NCI-H2107 treated with DMSO at 0.1 percent for 48 hours (cell line): ENCODE measurements at regions not wholly inside any gene's neighbourhood (a gene's known extent, or its start where the extent isn't known, plus 50 kb on each side); places are given as distances from the start of the nearest gene placed in this dataset.
"Not testable (repeated sequence)": the region's sequence is repeated elsewhere in the genome, so short reads cannot be mapped to it uniquely, and the experiment has no call there.

ENCODE experiments used
- DNase-seq: peaks from one replicate; lab custom pipeline; 2025; ENCODE audit not compliant: unreplicated experiment; lab: John Stamatoyannopoulos, UW

DNA sequence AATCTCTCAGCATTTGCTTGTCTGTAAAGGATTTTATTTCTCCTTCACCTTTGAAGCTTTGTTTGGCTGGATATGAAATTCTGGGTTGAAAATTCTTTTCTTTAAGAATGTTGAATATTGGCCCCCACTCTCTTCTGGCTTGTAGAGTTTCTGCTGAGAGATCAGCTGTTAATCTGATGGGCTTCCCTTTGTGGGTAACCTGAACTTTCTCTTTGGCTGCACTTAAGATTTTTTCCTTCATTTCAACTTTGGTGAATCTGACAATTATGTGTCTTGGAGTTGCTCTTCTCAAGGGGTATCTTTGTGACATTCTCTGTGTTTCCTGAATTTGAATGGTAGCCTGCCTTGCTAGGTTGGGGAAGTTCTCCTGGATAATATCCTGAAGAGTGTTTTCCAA is 189.4 kb downstream of the TTC6 start:
- DNase-seq, result not testable (repeated sequence)

GRCh38 chr14:37785298-37785697 is 189.9 kb downstream of the TTC6 start:
- DNase-seq, result not testable (repeated sequence)

DNA sequence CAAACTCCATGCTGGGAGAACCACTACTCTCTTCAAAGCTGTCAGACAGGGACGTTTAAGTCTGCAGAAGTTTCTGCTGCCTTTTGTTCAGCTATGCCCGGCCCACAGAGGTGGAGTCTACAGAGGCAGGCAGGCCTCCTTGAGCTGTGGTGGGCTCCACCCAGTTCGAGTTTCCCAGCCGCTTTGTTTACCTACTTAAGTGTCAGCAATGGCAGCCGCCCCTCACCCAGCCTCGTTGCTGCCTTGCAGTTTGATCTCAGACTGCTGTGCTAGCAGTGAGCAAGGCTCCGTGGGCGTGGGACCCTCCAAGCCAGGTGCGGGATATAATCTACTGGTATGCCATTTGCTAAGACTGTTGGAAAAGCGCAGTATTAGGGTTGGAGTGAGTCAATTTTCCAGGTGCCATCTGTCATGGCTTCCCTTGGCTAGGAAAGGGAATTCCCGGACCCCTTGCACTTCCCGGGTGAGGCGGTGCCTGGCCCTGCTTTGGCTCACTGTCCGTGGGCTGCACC is 190.7 kb downstream of the TTC6 start:
- not testable (repeated sequence) for DNase-seq

DNA sequence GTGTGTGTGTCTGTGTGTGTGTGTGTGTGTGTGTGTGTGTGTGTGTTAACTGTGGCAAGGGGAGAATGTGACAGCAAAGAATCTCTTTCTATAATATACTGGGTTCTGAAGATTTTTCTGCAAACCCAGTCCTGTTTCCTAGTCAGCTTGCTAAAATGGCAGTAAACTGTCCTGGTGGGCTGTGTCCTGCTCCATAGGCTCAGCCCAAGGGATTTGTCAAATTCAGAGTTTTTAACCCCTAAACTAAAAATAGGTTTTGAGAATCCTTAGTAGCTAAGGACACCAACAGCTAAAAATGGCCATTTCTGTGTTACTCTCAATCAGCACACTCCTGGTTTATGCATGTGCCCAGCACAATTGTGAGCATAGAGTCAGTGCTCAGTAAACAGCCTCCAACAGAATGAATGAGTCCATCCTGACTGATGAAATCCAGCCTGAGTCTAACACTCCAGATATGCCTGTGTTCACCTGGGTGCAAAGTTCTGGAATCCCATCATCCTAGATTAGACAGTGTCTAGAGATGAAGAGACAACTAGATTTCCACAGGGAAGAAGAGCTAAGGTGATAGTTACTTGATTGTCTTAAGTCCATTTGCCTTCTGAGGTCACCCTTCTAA is 192.6 kb downstream of the TTC6 start:
- no peak for DNase-seq

DNA sequence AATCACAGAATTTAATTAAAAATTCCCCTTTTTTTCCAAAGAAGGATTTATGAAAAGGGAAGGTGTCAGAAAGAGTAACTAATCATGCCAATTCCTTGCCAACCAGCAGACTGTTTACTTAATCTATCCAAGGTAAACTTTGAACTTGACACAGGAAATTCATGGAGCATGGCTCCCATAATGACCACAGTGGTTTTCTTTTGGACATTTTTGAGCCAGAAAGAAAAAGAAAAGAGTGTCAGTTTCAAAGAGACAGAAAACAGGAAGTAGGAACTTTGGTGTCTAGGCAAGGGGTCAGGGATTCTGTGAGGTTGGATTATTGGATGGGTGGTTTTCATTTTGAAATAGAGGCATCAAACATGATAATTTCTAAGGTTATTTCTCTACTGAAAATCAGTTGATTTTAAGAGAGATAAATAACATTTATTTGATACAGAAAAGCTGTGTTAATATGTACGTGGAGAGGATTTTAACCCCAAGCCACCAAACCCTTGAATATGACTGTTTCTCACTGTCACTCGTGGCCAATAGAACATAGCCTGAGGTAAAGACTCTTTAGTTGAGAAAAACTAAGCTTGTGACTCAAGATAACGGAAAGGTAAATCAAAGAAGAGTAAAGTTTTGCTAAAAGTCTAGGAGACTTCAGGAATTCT is 196.1 kb downstream of the TTC6 start:
- DNase-seq, result no peak

GRCh38 chr14:37792124-37792523 is 196.7 kb downstream of the TTC6 start:
- DNase-seq, result no peak

DNA sequence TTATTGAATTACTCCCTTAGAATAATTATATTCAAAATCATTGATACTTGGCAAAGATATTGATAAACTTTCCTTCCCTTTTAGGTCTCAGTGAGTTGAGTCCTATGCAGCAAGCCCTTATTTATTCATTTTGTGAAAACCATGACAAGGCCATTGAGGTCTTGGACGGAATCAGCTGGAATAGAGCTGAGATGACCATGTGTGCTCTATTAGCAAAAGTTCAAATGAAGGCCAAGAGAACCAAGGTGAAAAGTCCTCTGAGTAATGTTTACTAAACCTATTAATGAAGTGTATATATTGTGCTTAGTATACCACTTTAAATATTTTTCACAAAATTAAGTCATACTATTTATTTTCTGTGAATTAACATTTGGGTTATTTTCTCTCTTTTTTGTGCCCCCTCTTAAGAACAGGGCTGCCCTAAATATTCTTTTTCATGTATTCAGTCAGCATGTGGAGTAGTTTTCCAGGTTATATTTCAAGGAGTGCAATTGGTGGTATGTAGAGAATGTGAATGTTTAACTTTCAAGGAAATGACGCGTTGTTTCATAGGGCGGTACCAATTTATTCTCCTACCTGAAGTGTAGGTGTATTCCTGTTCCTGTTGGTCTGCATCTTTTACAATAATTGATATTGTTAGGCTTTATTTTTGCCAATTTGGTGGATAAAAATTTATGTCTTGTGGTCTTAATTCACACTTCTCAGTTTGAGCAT is 201.4 kb downstream of the TTC6 start:
- DNase-seq, result no peak

GRCh38 chr14:37797675-37798074 is 202.2 kb downstream of the TTC6 start:
- DNase-seq, result no peak

DNA sequence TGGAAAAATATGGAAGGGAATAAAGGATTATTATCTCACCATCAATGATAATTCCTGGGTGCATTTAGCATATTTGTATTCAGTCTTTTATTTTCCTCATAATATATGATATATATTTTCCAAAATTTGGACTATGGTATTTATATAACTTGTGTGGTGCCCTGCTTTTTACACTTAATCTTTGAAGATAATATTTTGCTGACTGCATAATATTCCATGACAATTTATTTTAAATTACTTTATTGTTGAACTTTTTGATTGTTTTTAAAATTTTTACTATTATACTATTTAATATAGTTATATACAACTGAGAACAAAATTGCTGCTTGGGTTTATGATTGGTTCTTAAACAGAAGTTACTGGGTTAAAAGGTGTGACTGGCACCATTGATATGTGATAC is 212.3 kb downstream of the TTC6 start:
- no peak for DNase-seq

- no peak for DNase-seq
Measured at GRCh38 chr14:37810094-37810801, 214.8 kb downstream of the TTC6 start.

DNA sequence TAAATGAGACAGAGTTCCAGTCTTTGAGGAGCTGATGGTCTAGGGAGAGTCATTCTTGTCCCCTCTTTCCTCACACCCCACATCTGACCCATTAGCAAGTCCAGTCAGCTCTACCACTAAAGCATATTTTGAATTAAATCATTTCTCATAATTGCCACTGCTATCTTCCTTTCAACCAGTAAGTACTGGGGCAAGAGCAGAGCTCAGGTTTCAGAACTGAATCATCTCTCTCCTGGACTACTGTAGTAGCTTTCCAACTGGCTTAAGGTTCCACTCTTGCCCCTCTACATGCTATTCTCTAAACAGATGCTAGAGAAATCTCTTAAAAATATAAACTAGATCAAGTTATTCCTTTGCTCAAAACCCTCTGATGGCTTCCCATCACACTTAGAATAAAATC is 218.3 kb downstream of the TTC6 start:
- DNase-seq, result no peak

GRCh38 chr14:37816135-37816534 is 220.7 kb downstream of the TTC6 start:
- no peak for DNase-seq

GRCh38 chr14:37816743-37817295 is 221.4 kb downstream of the TTC6 start:
- DNase-seq, result no peak

- DNase-seq, result no peak
Measured at GRCh38 chr14:37819155-37820015, 224.0 kb downstream of the TTC6 start.

DNA sequence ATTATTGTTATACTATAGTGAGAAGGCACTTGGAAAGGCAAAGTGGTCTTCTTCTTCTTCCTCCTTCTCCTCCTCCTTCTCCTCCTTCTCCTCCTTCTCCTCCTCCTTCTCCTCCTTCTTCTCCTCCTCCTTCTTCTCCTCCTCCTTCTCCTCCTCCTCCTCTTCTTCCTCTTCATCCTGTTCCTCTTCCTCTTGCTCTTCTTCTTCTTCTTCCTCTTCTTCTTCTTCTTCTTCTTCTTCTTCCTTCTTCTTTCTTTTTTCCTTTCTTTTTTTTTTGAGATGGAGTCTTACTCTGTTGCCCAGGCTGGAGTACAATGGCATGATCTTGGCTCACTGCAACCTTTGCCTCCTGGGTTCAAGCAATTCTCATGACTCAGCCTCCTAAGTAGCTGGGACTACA is 225.4 kb downstream of the TTC6 start:
- not testable (repeated sequence) for DNase-seq

GRCh38 chr14:37824939-37825712 is 229.7 kb downstream of the TTC6 start:
- no peak for DNase-seq

DNA sequence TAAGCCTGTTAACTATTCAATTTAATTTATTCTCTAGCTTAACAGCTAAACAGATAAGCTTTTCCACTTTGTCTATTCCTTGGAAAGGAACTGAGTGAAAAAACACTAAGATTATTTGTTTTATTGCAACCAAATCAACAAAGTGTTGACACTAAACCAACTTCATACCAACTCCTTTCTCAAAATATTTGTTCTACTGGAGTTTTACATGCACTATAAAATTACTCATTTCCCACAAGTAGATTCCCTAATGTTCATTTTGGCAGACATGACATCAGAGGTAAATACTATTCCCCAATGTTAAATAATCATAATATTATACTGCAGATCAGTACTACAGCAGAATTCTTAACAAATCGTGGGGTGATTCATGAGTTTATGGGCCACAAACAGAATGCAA is 231.4 kb downstream of the TTC6 start:
- no peak for DNase-seq

GRCh38 chr14:37830271-37830670 is 234.8 kb downstream of the TTC6 start:
- no peak for DNase-seq

DNA sequence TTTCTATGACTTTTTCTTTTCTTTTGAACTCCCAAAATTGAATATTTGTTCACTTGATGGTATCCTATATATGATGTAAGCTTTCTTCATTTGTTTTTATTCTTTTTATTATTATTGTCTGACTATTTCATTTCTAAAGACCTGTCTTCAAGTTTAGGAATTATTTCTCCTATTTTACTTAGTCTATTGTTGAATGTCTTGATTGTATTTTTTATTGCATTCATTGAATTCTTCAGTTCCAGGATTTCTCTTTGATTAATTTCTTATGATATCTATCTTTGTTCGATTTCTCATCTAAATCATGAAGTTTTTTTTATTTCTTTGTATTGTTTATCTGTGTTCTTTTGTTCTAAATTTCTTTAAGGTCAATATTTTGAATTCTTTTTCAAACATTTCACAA is 238.8 kb downstream of the TTC6 start:
- DNase-seq, result no peak

DNA sequence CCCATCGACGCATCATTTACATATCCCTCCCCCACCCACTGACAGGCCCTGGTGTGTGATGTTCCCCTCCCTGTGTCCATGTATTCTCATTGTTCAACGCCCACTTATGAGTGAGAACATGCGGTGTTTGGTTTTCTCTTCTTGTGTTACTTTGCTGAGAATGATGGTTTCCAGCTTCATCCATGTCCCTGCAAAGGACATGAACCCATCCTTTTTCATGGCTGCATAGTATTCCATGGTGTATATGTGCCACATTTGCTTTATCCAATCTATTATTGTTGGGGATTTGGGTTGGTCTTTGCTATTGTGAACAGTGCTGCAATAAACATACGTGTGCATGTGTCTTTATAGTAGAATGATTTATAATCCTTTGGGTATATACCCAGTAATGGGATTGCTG is 243.3 kb downstream of the TTC6 start:
- DNase-seq, result not testable (repeated sequence)
